LNCaP clone FGC (cell line): ENCODE measurements at regions not wholly inside any gene's neighbourhood (a gene's known extent, or its start where the extent isn't known, plus 50 kb on each side); places are given as distances from the start of the nearest gene placed in this dataset.

Experiments
- DNase-seq: peaks from one replicate; pipeline ENCODE4 v3.0.0-alpha.2; 2011; ENCODE audit warnings: low read depth
- H3K4me3 ChIP-seq: 2 replicates; pipeline ENCODE4 v1.5.1; 2011; ENCODE audit warnings: mild to moderate bottlenecking, low read depth, low read length, control low read depth
- CTCF ChIP-seq: IDR thresholded peaks from 2 replicates; pipeline ENCODE4 v1.5.1; 2012; ENCODE audit warnings: mild to moderate bottlenecking; ENCODE audit not compliant: control insufficient read depth, insufficient read depth; ENCODE audit errors: extremely low read depth

- DNase-seq, result no peak
- TF ChIP-seq CTCF, result no peak
- H3K4me3 ChIP-seq, result no peak overlapping the region
Measured at GRCh38 chr5:128774605-128775004, 190.7 kb upstream of the SLC27A6 start.

- H3K4me3 ChIP-seq, result no peak overlapping the region
- no peak for DNase-seq
- TF ChIP-seq CTCF, result no peak
Measured at GRCh38 chr5:128775558-128775957, 189.7 kb upstream of the SLC27A6 start.

- no peak for TF ChIP-seq CTCF
- no peak for DNase-seq
- H3K4me3 ChIP-seq, result no peak overlapping the region
Measured at GRCh38 chr5:128777052-128777451, 188.2 kb upstream of the SLC27A6 start.

GRCh38 chr5:128778474-128778873 is 186.8 kb upstream of the SLC27A6 start:
- no peak for TF ChIP-seq CTCF
- no peak for DNase-seq
- no peak overlapping the region for H3K4me3 ChIP-seq

GRCh38 chr5:128782446-128782845 is 182.8 kb upstream of the SLC27A6 start:
- TF ChIP-seq CTCF, result no peak
- DNase-seq, result peak; percentile 57
- no peak overlapping the region for H3K4me3 ChIP-seq

GRCh38 chr5:128784726-128785125 is 180.6 kb upstream of the SLC27A6 start:
- DNase-seq, result no peak
- no peak overlapping the region for H3K4me3 ChIP-seq
- TF ChIP-seq CTCF, result no peak

GRCh38 chr5:128791312-128791711 is 174.0 kb upstream of the SLC27A6 start:
- no peak for TF ChIP-seq CTCF
- H3K4me3 ChIP-seq, result no peak overlapping the region
- no peak for DNase-seq
